Adipocyte (in vitro differentiated cells): ENCODE measurements at regions not wholly inside any gene's neighbourhood (a gene's known extent, or its start where the extent isn't known, plus 50 kb on each side); places are given as distances from the start of the nearest gene placed in this dataset.

ENCODE experiments used
- DNase-seq: peaks from one replicate; pipeline ENCODE4 v3.0.0-alpha.2; 2015; ENCODE audit warnings: low read depth
- H3K27me3 ChIP-seq: replicated peaks from 2 replicates; pipeline ENCODE4 v1.7.0; 2013; ENCODE audit warnings: mild to moderate bottlenecking, low read length, moderate library complexity; ENCODE audit not compliant: control insufficient read depth, insufficient read depth
- H3K36me3 ChIP-seq: 2 replicates; pipeline ENCODE4 v1.7.0; 2013; ENCODE audit warnings: low read length, mild to moderate bottlenecking, moderate library complexity; ENCODE audit not compliant: control insufficient read depth, insufficient read depth, severe bottlenecking
- H3K4me1 ChIP-seq: 2 replicates; pipeline ENCODE4 v1.7.0; 2013; ENCODE audit warnings: mild to moderate bottlenecking, low read length, moderate library complexity; ENCODE audit not compliant: control insufficient read depth, insufficient read depth
- H3K4me3 ChIP-seq: 2 replicates; pipeline ENCODE4 v1.7.0; 2013; ENCODE audit warnings: mild to moderate bottlenecking, low read length, moderate library complexity
- H3K9ac ChIP-seq: 2 replicates; pipeline ENCODE4 v1.7.0; 2013; ENCODE audit warnings: mild to moderate bottlenecking, low read length, moderate library complexity
- H3K9me3 ChIP-seq: 2 replicates; pipeline ENCODE4 v1.7.0; 2013; ENCODE audit warnings: mild to moderate bottlenecking, low read length, moderate library complexity; ENCODE audit not compliant: control insufficient read depth

- Histone ChIP-seq H3K9me3 (no peaks in the 10 kb centered on the region), H3K4me3 (no peak overlapping the region), H3K4me1 (peaks cover 29% of the 10 kb centered on the region), H3K36me3 (no peaks in the 10 kb centered on the region), H3K27me3 (peaks cover 11% of the 10 kb centered on the region), H3K9ac (no peak overlapping the region)
- no peak for DNase-seq
Observed at GRCh38 chr20:48066851-48067250, 281.6 kb upstream of the SULF2 start.

GRCh38 chr20:48066246-48066645 lies 281.0 kb upstream of the SULF2 start:
- peak; percentile 25 for DNase-seq
- H3K9ac ChIP-seq: no peak overlapping the region
- H3K4me1 ChIP-seq: peaks cover 27% of the 10 kb centered on the region
- H3K36me3 ChIP-seq: no peaks in the 10 kb centered on the region
- no peaks in the 10 kb centered on the region for H3K9me3 ChIP-seq
- H3K4me3 ChIP-seq: no peak overlapping the region
- H3K27me3 ChIP-seq: peaks cover 11% of the 10 kb centered on the region

- Histone ChIP-seq H3K4me3 (no peak overlapping the region), H3K36me3 (no peaks in the 10 kb centered on the region), H3K9ac (no peak overlapping the region), H3K27me3 (peaks cover 11% of the 10 kb centered on the region), H3K4me1 (peaks cover 25% of the 10 kb centered on the region), H3K9me3 (no peaks in the 10 kb centered on the region)
- no peak for DNase-seq
Observed at GRCh38 chr20:48065833-48066232, 280.6 kb upstream of the SULF2 start.

GRCh38 chr20:48064929-48065328 lies 279.6 kb upstream of the SULF2 start:
- DNase-seq: peak; percentile 68
- no peak overlapping the region for H3K9ac ChIP-seq
- H3K9me3 ChIP-seq: no peaks in the 10 kb centered on the region
- H3K27me3 ChIP-seq: peaks cover 4% of the 10 kb centered on the region
- no peaks in the 10 kb centered on the region for H3K36me3 ChIP-seq
- H3K4me3 ChIP-seq: no peak overlapping the region
- H3K4me1 ChIP-seq: peaks cover 29% of the 10 kb centered on the region

- H3K36me3 ChIP-seq: no peaks in the 10 kb centered on the region
- peaks cover 6% of the 10 kb centered on the region for H3K9me3 ChIP-seq
- H3K4me1 ChIP-seq: peaks cover 26% of the 10 kb centered on the region
- no peak overlapping the region for H3K4me3 ChIP-seq
- DNase-seq: no peak
- no peak overlapping the region for H3K9ac ChIP-seq
- no peaks in the 10 kb centered on the region for H3K27me3 ChIP-seq
Observed at GRCh38 chr20:48060841-48061720, 275.8 kb upstream of the SULF2 start.

- H3K9ac ChIP-seq: no peak overlapping the region
- H3K27me3 ChIP-seq: no peaks in the 10 kb centered on the region
- H3K4me1 ChIP-seq: peaks cover 7% of the 10 kb centered on the region
- no peak overlapping the region for H3K4me3 ChIP-seq
- H3K36me3 ChIP-seq: no peaks in the 10 kb centered on the region
- peaks cover 6% of the 10 kb centered on the region for H3K9me3 ChIP-seq
- no peak for DNase-seq
Observed at GRCh38 chr20:48058611-48059559, 273.6 kb upstream of the SULF2 start.

- peaks cover 6% of the 10 kb centered on the region for H3K9me3 ChIP-seq
- no peaks in the 10 kb centered on the region for H3K27me3 ChIP-seq
- DNase-seq: no peak
- H3K4me3 ChIP-seq: no peak overlapping the region
- no peaks in the 10 kb centered on the region for H3K36me3 ChIP-seq
- H3K9ac ChIP-seq: no peak overlapping the region
- H3K4me1 ChIP-seq: peaks cover 5% of the 10 kb centered on the region
Observed at GRCh38 chr20:48057739-48058138, 272.5 kb upstream of the SULF2 start.

- Histone ChIP-seq H3K9ac (no peak overlapping the region), H3K9me3 (peaks cover 6% of the 10 kb centered on the region), H3K4me1 (peaks cover 5% of the 10 kb centered on the region), H3K27me3 (no peaks in the 10 kb centered on the region), H3K4me3 (no peak overlapping the region), H3K36me3 (no peaks in the 10 kb centered on the region)
- no peak for DNase-seq
Observed at GRCh38 chr20:48057251-48057650, 272.0 kb upstream of the SULF2 start.

GRCh38 chr20:48056218-48056617 lies 270.9 kb upstream of the SULF2 start:
- peaks cover 5% of the 10 kb centered on the region for H3K4me1 ChIP-seq
- no peak for DNase-seq
- no peaks in the 10 kb centered on the region for H3K27me3 ChIP-seq
- no peaks in the 10 kb centered on the region for H3K36me3 ChIP-seq
- peaks cover 6% of the 10 kb centered on the region for H3K9me3 ChIP-seq
- no peak overlapping the region for H3K9ac ChIP-seq
- no peak overlapping the region for H3K4me3 ChIP-seq

- Histone ChIP-seq H3K27me3 (no peaks in the 10 kb centered on the region), H3K36me3 (no peaks in the 10 kb centered on the region), H3K4me1 (no peaks in the 10 kb centered on the region), H3K9ac (no peak overlapping the region), H3K9me3 (peaks cover 11% of the 10 kb centered on the region), H3K4me3 (no peak overlapping the region)
- no peak for DNase-seq
Observed at GRCh38 chr20:48054051-48054450, 268.8 kb upstream of the SULF2 start.

- peak; percentile 78 for DNase-seq
- H3K4me1 ChIP-seq: no peaks in the 10 kb centered on the region
- no peak overlapping the region for H3K4me3 ChIP-seq
- H3K27me3 ChIP-seq: no peaks in the 10 kb centered on the region
- H3K9me3 ChIP-seq: peaks cover 5% of the 10 kb centered on the region
- H3K36me3 ChIP-seq: no peaks in the 10 kb centered on the region
- no peak overlapping the region for H3K9ac ChIP-seq
Observed at GRCh38 chr20:48052475-48052835, 267.2 kb upstream of the SULF2 start.
